A204.1 (cell line): ENCODE measurements at regions not wholly inside any gene's neighbourhood (a gene's known extent, or its start where the extent isn't known, plus 50 kb on each side); places are given as distances from the start of the nearest gene placed in this dataset.
"Not testable (repeated sequence)": the region's sequence is repeated elsewhere in the genome, so short reads cannot be mapped to it uniquely, and the experiment has no call there.

Experiments
- FAIRE-seq: peaks from 2 replicates; lab custom pipeline; 2012; peaks lifted over from hg19 to GRCh38; lab: Jason Lieb, UNC

- FAIRE-seq = no peak
Measured at GRCh38 chr14:101249676-101250036, 311.6 kb upstream of the DIO3 start.

DNA sequence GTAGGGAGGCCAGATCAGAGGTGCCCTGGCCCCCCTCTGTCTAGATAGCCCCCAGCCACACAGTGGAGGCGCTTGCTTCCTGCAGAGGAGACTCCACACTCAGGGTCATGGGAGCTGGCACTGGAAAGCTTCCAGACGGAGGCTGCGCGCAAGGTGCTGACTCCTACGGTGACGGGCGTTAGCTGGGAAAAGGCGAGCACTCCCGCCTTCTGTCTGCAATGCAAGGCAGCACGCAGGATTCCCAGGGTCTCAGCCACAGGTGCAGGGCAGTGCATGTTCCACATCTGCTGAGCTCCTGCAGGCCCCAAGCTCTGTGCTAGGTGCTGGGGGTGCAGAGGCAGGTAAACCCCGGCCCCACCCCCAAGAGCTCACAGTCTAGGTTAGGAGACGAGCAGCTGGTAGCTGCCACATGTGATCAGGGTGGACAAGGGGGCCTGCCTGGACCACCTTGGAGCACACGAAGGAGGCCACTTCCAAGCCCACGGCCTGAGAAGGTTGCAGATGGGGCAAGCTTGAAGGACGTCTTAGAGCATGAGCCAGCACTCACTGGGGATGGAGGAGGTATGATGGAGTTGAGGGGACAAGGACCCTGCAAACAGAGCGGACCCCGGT is 310.9 kb upstream of the DIO3 start:
- no peak for FAIRE-seq

GRCh38 chr14:101250948-101251811 is 310.1 kb upstream of the DIO3 start:
- FAIRE-seq = no peak

GRCh38 chr14:101251812-101252442 is 309.4 kb upstream of the DIO3 start:
- no peak for FAIRE-seq

GRCh38 chr14:101252443-101253214 is 308.7 kb upstream of the DIO3 start:
- FAIRE-seq = no peak

DNA sequence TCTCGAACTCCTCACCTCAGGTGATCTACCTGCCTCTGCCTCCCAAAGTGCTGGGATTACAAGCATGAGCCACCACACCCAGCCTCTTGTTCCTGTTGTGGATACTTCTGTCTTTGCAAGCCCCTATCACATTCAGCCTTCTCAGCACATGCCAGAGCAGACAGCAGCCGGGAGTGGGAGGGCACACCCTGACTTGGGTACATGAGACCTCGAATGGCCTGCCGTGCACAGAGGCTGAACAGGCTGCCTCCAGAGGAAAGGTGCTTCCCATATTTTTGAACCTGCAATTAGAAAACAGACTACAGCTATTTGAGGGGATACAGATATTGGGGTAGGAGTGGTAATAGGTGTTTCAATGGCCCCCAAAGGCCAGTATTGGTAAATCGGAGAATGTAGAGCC is 307.3 kb upstream of the DIO3 start:
- no peak for FAIRE-seq

GRCh38 chr14:101254805-101255764 is 306.2 kb upstream of the DIO3 start:
- no peak for FAIRE-seq

GRCh38 chr14:101255765-101256125 is 305.6 kb upstream of the DIO3 start:
- no peak for FAIRE-seq

GRCh38 chr14:101256266-101256665 is 305.0 kb upstream of the DIO3 start:
- no peak for FAIRE-seq

- no peak for FAIRE-seq
Measured at GRCh38 chr14:101257551-101257950, 303.7 kb upstream of the DIO3 start.

DNA sequence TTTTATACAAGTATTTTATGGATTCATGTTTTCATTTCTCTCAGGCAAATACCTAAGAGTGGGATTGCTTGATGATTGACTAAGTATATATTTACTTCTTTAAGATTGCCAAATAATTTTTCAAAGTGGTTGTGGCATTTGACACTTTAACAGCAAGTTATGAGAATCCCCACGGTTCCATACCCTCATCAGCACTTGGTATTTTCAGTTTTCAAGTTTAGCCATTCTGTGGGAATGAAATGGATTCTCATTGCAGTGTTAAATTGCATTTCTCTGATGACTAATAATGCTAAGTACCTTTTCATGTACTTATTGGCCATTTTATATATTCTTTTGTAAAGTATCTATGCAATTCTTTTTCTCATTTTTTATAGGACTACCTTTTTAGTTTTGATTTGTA is 301.5 kb upstream of the DIO3 start:
- FAIRE-seq = no peak

DNA sequence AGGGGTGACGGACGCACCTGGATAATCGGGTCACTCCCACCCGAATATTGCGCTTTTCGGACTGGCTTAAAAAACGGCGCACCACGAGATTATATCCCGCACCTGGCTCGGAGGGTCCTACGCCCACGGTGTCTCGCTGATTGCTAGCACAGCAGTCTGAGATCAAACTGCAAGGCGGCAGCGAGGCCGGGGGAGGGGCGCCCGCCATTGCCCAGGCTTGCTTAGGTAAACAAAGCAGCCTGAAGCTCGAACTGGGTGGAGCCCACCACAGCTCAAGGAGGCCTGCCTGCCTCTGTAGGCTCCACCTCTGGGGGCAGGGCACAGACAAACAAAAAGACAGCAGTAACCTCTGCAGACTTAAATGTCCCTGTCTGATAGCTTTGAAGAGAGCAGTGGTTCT is 294.9 kb upstream of the DIO3 start:
- not testable (repeated sequence) for FAIRE-seq

GRCh38 chr14:101273091-101273490 is 288.2 kb upstream of the DIO3 start:
- no peak for FAIRE-seq

DNA sequence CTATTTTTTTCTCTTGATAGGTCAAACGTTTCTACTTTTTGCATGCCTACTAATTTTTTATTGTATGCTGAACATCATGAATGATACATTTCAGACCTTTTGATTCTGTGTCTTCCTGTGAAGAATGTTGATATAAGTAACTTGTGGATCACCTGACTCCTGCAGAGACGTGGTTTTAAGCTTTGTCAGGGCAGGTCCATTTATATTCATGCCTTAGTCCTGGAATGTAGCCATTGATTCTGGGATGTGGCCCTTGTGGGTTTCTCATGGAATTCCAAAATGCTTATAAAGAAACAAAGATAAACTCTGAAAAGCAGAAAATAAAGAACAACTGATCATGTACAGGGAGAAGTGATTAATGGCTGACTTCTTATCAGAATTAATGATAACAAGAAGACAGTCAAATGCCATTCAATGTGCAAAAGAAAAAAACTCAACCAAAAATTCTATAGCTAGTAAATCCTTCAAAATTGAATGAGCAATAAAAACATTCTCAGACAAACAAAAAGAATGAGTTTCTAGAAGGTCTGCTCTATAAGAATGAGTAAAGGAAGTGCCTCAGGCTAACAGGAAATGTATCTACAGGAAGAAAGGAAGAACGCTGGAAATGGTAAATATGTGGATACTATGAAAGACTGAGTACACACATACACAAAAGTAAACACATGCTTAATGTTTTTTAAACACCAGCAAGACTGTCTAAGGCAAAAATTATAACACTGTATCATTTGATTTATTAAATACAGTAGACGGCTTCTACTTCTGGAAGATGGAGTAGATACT is 284.8 kb upstream of the DIO3 start:
- no peak for FAIRE-seq

DNA sequence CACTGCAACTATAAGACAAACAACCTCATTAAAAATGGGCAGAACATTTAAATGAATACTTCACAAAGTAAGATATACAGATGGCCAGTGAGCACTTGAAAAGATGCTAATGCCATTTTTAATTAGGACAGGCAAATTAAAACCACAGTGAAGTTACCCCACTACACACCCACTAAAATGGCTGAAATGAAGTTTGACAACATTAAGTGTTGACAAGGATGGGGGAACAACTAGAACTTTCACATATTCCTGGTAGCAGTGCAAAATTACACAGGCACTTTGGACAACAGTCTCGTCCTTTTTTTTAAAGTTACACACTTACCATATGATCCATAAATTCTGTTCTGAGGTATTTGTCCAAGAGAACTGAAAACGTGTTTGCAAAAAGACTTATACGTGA is 278.9 kb upstream of the DIO3 start:
- FAIRE-seq = no peak

- FAIRE-seq = no peak
Measured at GRCh38 chr14:101284711-101285110, 276.6 kb upstream of the DIO3 start.

DNA sequence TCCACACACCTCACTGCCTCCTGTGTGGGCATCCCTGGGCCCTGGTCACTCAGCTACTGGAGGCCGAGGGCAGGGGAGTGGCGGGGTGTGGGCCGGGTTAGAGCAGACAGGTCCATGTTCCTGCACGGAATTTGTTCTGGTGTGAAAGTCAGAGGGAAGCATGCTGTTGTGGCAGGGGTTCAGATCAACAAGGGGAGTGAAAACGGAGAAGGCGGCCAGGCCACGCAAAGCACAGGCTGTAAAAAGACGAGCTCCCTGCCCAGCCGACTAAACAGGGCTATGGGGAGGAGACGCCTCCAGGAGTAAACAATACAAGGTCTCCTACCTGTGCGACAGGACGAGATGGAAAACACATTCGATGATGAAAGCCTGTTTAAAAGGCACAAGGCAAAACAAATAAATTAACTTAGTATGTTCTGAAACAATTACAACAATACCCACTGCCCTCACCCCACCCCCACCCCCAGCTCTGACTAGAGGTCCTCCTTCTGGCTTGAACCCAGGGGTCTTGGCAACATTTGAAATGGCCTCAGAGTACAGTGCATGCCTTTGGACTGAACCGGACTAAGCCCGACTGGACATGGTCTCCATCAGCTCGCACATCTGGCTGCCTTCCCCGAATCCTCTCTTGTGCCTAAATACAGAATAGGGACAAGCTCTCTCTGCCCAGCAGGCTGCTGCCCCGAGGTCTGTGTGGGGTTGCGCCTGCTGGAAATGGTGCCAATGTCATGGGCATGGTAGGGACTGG is 274.9 kb upstream of the DIO3 start:
- FAIRE-seq = no peak

- no peak for FAIRE-seq
Measured at GRCh38 chr14:101288436-101289229, 272.7 kb upstream of the DIO3 start.

GRCh38 chr14:101289230-101289690 is 272.0 kb upstream of the DIO3 start:
- no peak for FAIRE-seq
